Panc1 (cell line): ENCODE measurements at regions not wholly inside any gene's neighbourhood (a gene's known extent, or its start where the extent isn't known, plus 50 kb on each side); places are given as distances from the start of the nearest gene placed in this dataset.
A peak's percentile ranks its signal among the peaks of the same experiment; 100 is the strongest.

Experiments
- ATAC-seq: fragments of 200-7000 bp; cut with Tn5 transposase; 2 replicates; pipeline ENCODE4 v1.9.1; 2020; ENCODE audit warnings: mild to moderate bottlenecking, moderate library complexity
- BruUV-seq: library from RNA; stranded (reverse); fragments of 400-500 nt; replicated peaks from 2 replicates; lab custom pipeline; 2021; lab: Mats Ljungman, UMichigan
- CTCF ChIA-PET: fragments of 300-600 bp; sonication (Branson Sonifier 250); formaldehyde crosslinking; loops from one replicate; lab custom pipeline; 2022; ENCODE audit warnings: antibody characterized with exemption; lab: Charles Lee
- POLR2A ChIA-PET: fragments of 300-600 bp; sonication (Branson Sonifier 250); formaldehyde crosslinking; loops from one replicate; lab custom pipeline; 2022; ENCODE audit warnings: antibody characterized with exemption; lab: Charles Lee
- DNase-seq: peaks from one replicate; pipeline ENCODE4 v3.0.0-alpha.2; 2010; ENCODE audit warnings: low read depth, low spot score
- H3K27ac ChIP-seq: 2 replicates; pipeline ENCODE4 v1.5.1; 2011; ENCODE audit warnings: mild to moderate bottlenecking, low read length, inconsistent platforms
- H3K27me3 ChIP-seq: fragments of 200-500 bp; sonication (Bioruptor generic); 2 replicates; pipeline ENCODE4 v1.6.0; 2014; ENCODE audit warnings: low read length, inconsistent platforms; ENCODE audit not compliant: control insufficient read depth, insufficient read depth
- H3K36me3 ChIP-seq: fragments of 200-500 bp; sonication (Bioruptor generic); 2 replicates; pipeline ENCODE4 v1.5.1; 2014; ENCODE audit warnings: inconsistent platforms, mild to moderate bottlenecking, low read length, moderate library complexity; ENCODE audit not compliant: control insufficient read depth, insufficient read depth
- H3K4me1 ChIP-seq: 2 replicates; pipeline ENCODE4 v1.5.1; 2011; ENCODE audit warnings: inconsistent platforms, mild to moderate bottlenecking, low read length, moderate library complexity; ENCODE audit not compliant: control insufficient read depth, insufficient read depth
- H3K4me3 ChIP-seq, 2 experiments: 2 replicates each; pipeline ENCODE4 v1.5.1; 2011 to 2012; ENCODE audit warnings: low read depth in 2 of 2, low read length in 2 of 2, mild to moderate bottlenecking in 2 of 2, inconsistent platforms in 1 of 2, moderate library complexity in 1 of 2
- H3K9me3 ChIP-seq: fragments of 200-500 bp; sonication (Bioruptor generic); 2 replicates; pipeline ENCODE4 v1.5.1; 2014; ENCODE audit warnings: low read depth, mild to moderate bottlenecking, inconsistent platforms, low read length, moderate library complexity; ENCODE audit not compliant: control insufficient read depth, insufficient read depth
- CTCF ChIP-seq: fragments of 450-650 bp; IDR thresholded peaks from 2 replicates; pipeline ENCODE4 v1.5.1; 2017; ENCODE audit warnings: mild to moderate bottlenecking
- POLR2AphosphoS5 ChIP-seq: IDR thresholded peaks from 2 replicates; pipeline ENCODE4 v1.6.1; 2012; ENCODE audit warnings: mild to moderate bottlenecking, low read depth, low read length, moderate library complexity
- REST ChIP-seq, 2 experiments: IDR thresholded peaks; 2 replicates each; pipeline ENCODE4 v1.6.1; 2011 to 2012; ENCODE audit warnings: low read depth in 2 of 2, control low read depth in 1 of 2, low read length in 1 of 2, mild to moderate bottlenecking in 1 of 2, moderate library complexity in 1 of 2; ENCODE audit not compliant: insufficient read depth in 1 of 2
- SIN3A ChIP-seq: IDR thresholded peaks from 2 replicates; pipeline ENCODE4 v1.6.1; 2012; ENCODE audit warnings: low read depth, mild to moderate bottlenecking, low read length, moderate library complexity, borderline replicate concordance; ENCODE audit not compliant: insufficient read depth
- TCF7L2 ChIP-seq: IDR thresholded peaks from 2 replicates; pipeline ENCODE4 v1.6.1; 2011; ENCODE audit warnings: mild to moderate bottlenecking, low read depth, low read length, inconsistent platforms
- in situ Hi-C: cut with HindIII; loops from 2 replicates; pipeline ENCODE4 v1.10.0; 2016; ENCODE audit warnings: low sequenced_read_pairs, low pct_unique_long_range_greater_than_20kb
- intact Hi-C: fragments of 100-400 bp; cut with micrococcal nuclease; formaldehyde crosslinking; loops from one replicate; pipeline ENCODE4 v1.10.0; 2022; ENCODE audit not compliant: unreplicated experiment

GRCh38 chr15:95760508-95760907 lies 570.0 kb upstream of the NR2F2 start:
- Histone ChIP-seq H3K36me3 (no peaks in the 10 kb centered on the region), H3K4me3 (no peak overlapping the region), H3K4me1 (no peaks in the 10 kb centered on the region), H3K9me3 (no peaks in the 10 kb centered on the region), H3K27ac (no peak overlapping the region), H3K27me3 (no peaks in the 10 kb centered on the region)
- intact Hi-C loops (no loop called here), in situ Hi-C loops (no loop called here)
- no peak for TF ChIP-seq SIN3A
- TF ChIP-seq CTCF = peak; percentile 62
- peak; percentile 7 for DNase-seq
- ChIA-PET CTCF (no interaction called here), POLR2A (no interaction called here)
- no TSS peak for BruUV-seq
- ATAC-seq = peak; percentile 71

- in situ Hi-C loops = no loop called here
- CTCF ChIA-PET = no interaction called here
- no peak for ATAC-seq
Measured at GRCh38 chr15:95761501-95762165, 568.9 kb upstream of the NR2F2 start.

More at GRCh38 chr15:95761501-95762165, 568.9 kb upstream of the NR2F2 start:
- POLR2A ChIA-PET = no interaction called here
- no peak for DNase-seq
- no peak overlapping the region for H3K27ac ChIP-seq
- BruUV-seq = no TSS peak
- no peaks in the 10 kb centered on the region for H3K27me3 ChIP-seq
- H3K9me3 ChIP-seq = no peaks in the 10 kb centered on the region
- TF ChIP-seq POLR2AphosphoS5 (no peak), SIN3A (no peak), TCF7L2 (no peak), REST (IDR thresholded peaks at IDR 0.05; ENCODE audit: insufficient read depth in 1 of 2, low read depth in 2 of 2, low read length in 1 of 2) (no peak), CTCF (no peak)
- H3K4me1 ChIP-seq = no peaks in the 10 kb centered on the region
- H3K4me3 ChIP-seq = no peak overlapping the region
- no peaks in the 10 kb centered on the region for H3K36me3 ChIP-seq
- intact Hi-C loops = no loop called here
